ENCODE measurements at regions not wholly inside any gene's neighbourhood (a gene's known extent, or its start where the extent isn't known, plus 50 kb on each side); places are given as distances from the start of the nearest gene placed in this dataset.
"Not testable (repeated sequence)": the region's sequence is repeated elsewhere in the genome, so short reads cannot be mapped to it uniquely, and the experiment has no call there.

- Mint-ChIP-seq H3K36me3 (ENCODE audit: low read depth) (no peaks in the 10 kb centered on the region), H3K27me3 (ENCODE audit: low read depth) (no peaks in the 10 kb centered on the region), H3K4me1 (ENCODE audit: low read depth) (peaks cover 3% of the 10 kb centered on the region), H3K9me3 (peaks cover 6% of the 10 kb centered on the region), H3K4me3 (no peak overlapping the region), H3K27ac (no peak overlapping the region)
- no peak for DNase-seq (ENCODE audit: low spot score)
These were observed 142.0 kb upstream of the RUNX1 start for GRCh38 chr21:35191128-35191527.

- Mint-ChIP-seq H3K9me3 (no peaks in the 10 kb centered on the region), H3K4me1 (ENCODE audit: low read depth) (peaks cover 3% of the 10 kb centered on the region), H3K27me3 (ENCODE audit: low read depth) (no peaks in the 10 kb centered on the region), H3K36me3 (ENCODE audit: low read depth) (no peaks in the 10 kb centered on the region), H3K27ac (no peak overlapping the region), H3K4me3 (no peak overlapping the region)
- no peak for DNase-seq (ENCODE audit: low spot score)
These were observed 141.1 kb upstream of the RUNX1 start for GRCh38 chr21:35190201-35190701.

GRCh38 chr21:35189077-35189863 is 140.2 kb upstream of the RUNX1 start:
- no peak overlapping the region for H3K27ac Mint-ChIP-seq
- H3K4me3 Mint-ChIP-seq, result no peak overlapping the region
- no peaks in the 10 kb centered on the region for H3K36me3 Mint-ChIP-seq (ENCODE audit: low read depth)

GRCh38 chr21:35183389-35183788 is 134.3 kb upstream of the RUNX1 start:
- H3K36me3 Mint-ChIP-seq (ENCODE audit: low read depth); DNase-seq (ENCODE audit: low spot score); H3K9me3 Mint-ChIP-seq; H3K27ac Mint-ChIP-seq; H3K27me3 Mint-ChIP-seq (ENCODE audit: low read depth); H3K4me1 Mint-ChIP-seq (ENCODE audit: low read depth); H3K4me3 Mint-ChIP-seq: not testable (repeated sequence)

More at GRCh38 chr21:35189077-35189863, 140.2 kb upstream of the RUNX1 start:
- no peak for DNase-seq (ENCODE audit: low spot score)
- Mint-ChIP-seq H3K27me3 (ENCODE audit: low read depth) (no peaks in the 10 kb centered on the region), H3K4me1 (ENCODE audit: low read depth) (peaks cover 3% of the 10 kb centered on the region), H3K9me3 (no peaks in the 10 kb centered on the region)

- peaks cover 5% of the 10 kb centered on the region for H3K4me1 Mint-ChIP-seq (ENCODE audit: low read depth)
- DNase-seq (ENCODE audit: low spot score), result no peak
- peaks cover 4% of the 10 kb centered on the region for H3K36me3 Mint-ChIP-seq (ENCODE audit: low read depth)
- H3K27me3 Mint-ChIP-seq (ENCODE audit: low read depth), result no peaks in the 10 kb centered on the region
- no peak overlapping the region for H3K4me3 Mint-ChIP-seq
- H3K27ac Mint-ChIP-seq, result no peak overlapping the region
- H3K9me3 Mint-ChIP-seq, result peaks cover 34% of the 10 kb centered on the region
These were observed 131.0 kb upstream of the RUNX1 start for GRCh38 chr21:35179990-35180540.

- peaks cover 5% of the 10 kb centered on the region for H3K4me1 Mint-ChIP-seq (ENCODE audit: low read depth)
- no peak overlapping the region for H3K4me3 Mint-ChIP-seq
- no peak overlapping the region for H3K27ac Mint-ChIP-seq
- peaks cover 36% of the 10 kb centered on the region for H3K9me3 Mint-ChIP-seq
- peaks cover 4% of the 10 kb centered on the region for H3K36me3 Mint-ChIP-seq (ENCODE audit: low read depth)
- no peaks in the 10 kb centered on the region for H3K27me3 Mint-ChIP-seq (ENCODE audit: low read depth)
- no peak for DNase-seq (ENCODE audit: low spot score)
These were observed 129.7 kb upstream of the RUNX1 start for GRCh38 chr21:35178827-35179226.

GRCh38 chr21:35178098-35178497 is 129.0 kb upstream of the RUNX1 start:
- Mint-ChIP-seq H3K36me3 (ENCODE audit: low read depth) (peaks cover 3% of the 10 kb centered on the region), H3K27ac (no peak overlapping the region), H3K4me3 (no peak overlapping the region), H3K9me3 (peaks cover 43% of the 10 kb centered on the region), H3K4me1 (ENCODE audit: low read depth) (peaks cover 8% of the 10 kb centered on the region), H3K27me3 (ENCODE audit: low read depth) (no peaks in the 10 kb centered on the region)
- no peak for DNase-seq (ENCODE audit: low spot score)

GRCh38 chr21:35172231-35172630 is 123.1 kb upstream of the RUNX1 start:
- Mint-ChIP-seq H3K36me3 (ENCODE audit: low read depth) (peaks cover 9% of the 10 kb centered on the region), H3K4me1 (ENCODE audit: low read depth) (peaks cover 33% of the 10 kb centered on the region), H3K4me3 (peak overlapping the region; percentile 35), H3K27me3 (ENCODE audit: low read depth) (no peaks in the 10 kb centered on the region), H3K27ac (peak overlapping the region; percentile 38), H3K9me3 (peaks cover 33% of the 10 kb centered on the region)
- DNase-seq (ENCODE audit: low spot score), result no peak

GRCh38 chr21:35171385-35171784 is 122.3 kb upstream of the RUNX1 start:
- H3K27ac Mint-ChIP-seq, result no peak overlapping the region
- no peak overlapping the region for H3K4me3 Mint-ChIP-seq
- H3K4me1 Mint-ChIP-seq (ENCODE audit: low read depth), result peaks cover 33% of the 10 kb centered on the region
- DNase-seq (ENCODE audit: low spot score), result no peak
- peaks cover 9% of the 10 kb centered on the region for H3K36me3 Mint-ChIP-seq (ENCODE audit: low read depth)
- H3K9me3 Mint-ChIP-seq, result peaks cover 29% of the 10 kb centered on the region
- H3K27me3 Mint-ChIP-seq (ENCODE audit: low read depth), result no peaks in the 10 kb centered on the region

GRCh38 chr21:35170818-35171217 is 121.7 kb upstream of the RUNX1 start:
- Mint-ChIP-seq H3K27ac (no peak overlapping the region), H3K36me3 (ENCODE audit: low read depth) (peaks cover 9% of the 10 kb centered on the region), H3K9me3 (peaks cover 23% of the 10 kb centered on the region), H3K27me3 (ENCODE audit: low read depth) (no peaks in the 10 kb centered on the region), H3K4me3 (no peak overlapping the region), H3K4me1 (ENCODE audit: low read depth) (peaks cover 33% of the 10 kb centered on the region)
- no peak for DNase-seq (ENCODE audit: low spot score)

GRCh38 chr21:35170244-35170643 is 121.1 kb upstream of the RUNX1 start:
- no peak overlapping the region for H3K27ac Mint-ChIP-seq
- H3K36me3 Mint-ChIP-seq (ENCODE audit: low read depth), result peaks cover 6% of the 10 kb centered on the region
- no peaks in the 10 kb centered on the region for H3K27me3 Mint-ChIP-seq (ENCODE audit: low read depth)
- H3K9me3 Mint-ChIP-seq, result peaks cover 22% of the 10 kb centered on the region
- DNase-seq (ENCODE audit: low spot score), result no peak
- H3K4me3 Mint-ChIP-seq, result no peak overlapping the region
- H3K4me1 Mint-ChIP-seq (ENCODE audit: low read depth), result peaks cover 33% of the 10 kb centered on the region

- H3K27me3 Mint-ChIP-seq (ENCODE audit: low read depth), result no peaks in the 10 kb centered on the region
- no peak for DNase-seq (ENCODE audit: low spot score)
These were observed 120.5 kb upstream of the RUNX1 start for GRCh38 chr21:35169574-35169973.

GRCh38 chr21:35168735-35169134 is 119.6 kb upstream of the RUNX1 start:
- H3K9me3 Mint-ChIP-seq, result peaks cover 19% of the 10 kb centered on the region
- H3K4me3 Mint-ChIP-seq, result no peak overlapping the region
- H3K27me3 Mint-ChIP-seq (ENCODE audit: low read depth), result no peaks in the 10 kb centered on the region
- peaks cover 33% of the 10 kb centered on the region for H3K4me1 Mint-ChIP-seq (ENCODE audit: low read depth)
- H3K27ac Mint-ChIP-seq, result no peak overlapping the region
- DNase-seq (ENCODE audit: low spot score), result no peak
- H3K36me3 Mint-ChIP-seq (ENCODE audit: low read depth), result peaks cover 6% of the 10 kb centered on the region

More at GRCh38 chr21:35169574-35169973, 120.5 kb upstream of the RUNX1 start:
- Mint-ChIP-seq H3K4me3 (no peak overlapping the region), H3K4me1 (ENCODE audit: low read depth) (peaks cover 33% of the 10 kb centered on the region), H3K9me3 (peaks cover 20% of the 10 kb centered on the region), H3K27ac (no peak overlapping the region), H3K36me3 (ENCODE audit: low read depth) (peaks cover 6% of the 10 kb centered on the region)

GRCh38 chr21:35164971-35165483 is 115.9 kb upstream of the RUNX1 start:
- H3K4me3 Mint-ChIP-seq, result no peak overlapping the region
- no peaks in the 10 kb centered on the region for H3K27me3 Mint-ChIP-seq (ENCODE audit: low read depth)
- peaks cover 2% of the 10 kb centered on the region for H3K4me1 Mint-ChIP-seq (ENCODE audit: low read depth)
- H3K27ac Mint-ChIP-seq, result no peak overlapping the region
- H3K36me3 Mint-ChIP-seq (ENCODE audit: low read depth), result no peaks in the 10 kb centered on the region
- peaks cover 7% of the 10 kb centered on the region for H3K9me3 Mint-ChIP-seq
- no peak for DNase-seq (ENCODE audit: low spot score)

Data from T-helper 2 cell treated with Interferon-gamma antibody and Interleukin-4, amounts not matched to agents 5 μg/mL and 100 μg/mL, for 36 hours (primary cell).